H9 (cell line): ENCODE measurements at regions not wholly inside any gene's neighbourhood (a gene's known extent, or its start where the extent isn't known, plus 50 kb on each side); places are given as distances from the start of the nearest gene placed in this dataset.

Source experiments
- DNase-seq: peaks from one replicate; pipeline ENCODE4 v3.0.0-alpha.2; 2017
- H2AFZ ChIP-seq: one replicate; pipeline ENCODE4 v1.6.1; 2013; ENCODE audit warnings: mild to moderate bottlenecking, low read length, control low read depth, moderate library complexity
- H2AK5ac ChIP-seq: 2 replicates; pipeline ENCODE4 v1.6.1; 2013; ENCODE audit warnings: low read length, control low read depth, mixed read lengths; ENCODE audit not compliant: insufficient read length
- H2BK120ac ChIP-seq: one replicate; pipeline ENCODE4 v1.6.1; 2013; ENCODE audit warnings: low read depth, mild to moderate bottlenecking, low read length, control low read depth, inconsistent platforms; ENCODE audit not compliant: poor library complexity, severe bottlenecking
- H2BK12ac ChIP-seq: 2 replicates; pipeline ENCODE4 v1.6.1; 2013; ENCODE audit warnings: low read length, control low read depth, mixed read lengths, low read depth; ENCODE audit not compliant: insufficient read length
- H2BK15ac ChIP-seq: 2 replicates; pipeline ENCODE4 v1.6.1; 2013; ENCODE audit warnings: low read depth, low read length, control low read depth
- H2BK20ac ChIP-seq: one replicate; pipeline ENCODE4 v1.6.1; 2013; ENCODE audit warnings: low read depth, mild to moderate bottlenecking, low read length, control low read depth, inconsistent platforms; ENCODE audit not compliant: poor library complexity, severe bottlenecking
- H2BK5ac ChIP-seq: 2 replicates; pipeline ENCODE4 v1.6.1; 2013; ENCODE audit warnings: low read length, control low read depth, mixed read lengths; ENCODE audit not compliant: insufficient read length
- H3K14ac ChIP-seq: 2 replicates; pipeline ENCODE4 v1.6.1; 2013; ENCODE audit warnings: low read length, control low read depth; ENCODE audit not compliant: insufficient read depth
- H3K18ac ChIP-seq: 2 replicates; pipeline ENCODE4 v1.6.1; 2013; ENCODE audit warnings: low read depth, mild to moderate bottlenecking, mixed read lengths, low read length, control low read depth; ENCODE audit not compliant: insufficient read length
- H3K23ac ChIP-seq: 2 replicates; pipeline ENCODE4 v1.6.1; 2013; ENCODE audit warnings: low read length, control low read depth, mixed read lengths, low read depth; ENCODE audit not compliant: insufficient read length
- H3K23me2 ChIP-seq: 2 replicates; pipeline ENCODE4 v1.6.1; 2013; ENCODE audit warnings: low read depth, mild to moderate bottlenecking, mixed read lengths, low read length, control low read depth; ENCODE audit not compliant: insufficient read length, poor library complexity, severe bottlenecking
- H3K27ac ChIP-seq: 2 replicates; pipeline ENCODE4 v1.5.1; 2013; ENCODE audit warnings: low read length, control low read depth, mixed read lengths, low read depth; ENCODE audit not compliant: insufficient read length
- H3K27me3 ChIP-seq: 2 replicates; pipeline ENCODE4 v1.6.1; 2013; ENCODE audit warnings: low read length, control low read depth, inconsistent platforms; ENCODE audit not compliant: insufficient read depth
- H3K4ac ChIP-seq: 2 replicates; pipeline ENCODE4 v1.6.1; 2013; ENCODE audit warnings: low read depth, mild to moderate bottlenecking, control low read depth, inconsistent platforms, low read length, moderate library complexity
- H3K4me1 ChIP-seq: 2 replicates; pipeline ENCODE4 v1.6.1; 2013; ENCODE audit warnings: low read length, control low read depth, inconsistent platforms; ENCODE audit not compliant: insufficient read depth
- H3K4me2 ChIP-seq: 2 replicates; pipeline ENCODE4 v1.6.1; 2013; ENCODE audit warnings: low read length, control low read depth, mixed read lengths; ENCODE audit not compliant: insufficient read length, insufficient read depth
- H3K56ac ChIP-seq: 2 replicates; pipeline ENCODE4 v1.6.1; 2013; ENCODE audit warnings: low read depth, mild to moderate bottlenecking, mixed read lengths, low read length, control low read depth; ENCODE audit not compliant: insufficient read length
- H3K79me1 ChIP-seq: 2 replicates; pipeline ENCODE4 v1.6.1; 2013; ENCODE audit warnings: low read depth, mild to moderate bottlenecking, moderate library complexity, low read length, control low read depth, inconsistent platforms; ENCODE audit not compliant: insufficient read depth, poor library complexity, severe bottlenecking
- H3K79me2 ChIP-seq: 2 replicates; pipeline ENCODE4 v1.6.1; 2013; ENCODE audit warnings: low read length, control low read depth, inconsistent platforms; ENCODE audit not compliant: insufficient read depth
- H3K9ac ChIP-seq: 2 replicates; pipeline ENCODE4 v1.6.1; 2013; ENCODE audit warnings: low read length, control low read depth, mixed read lengths; ENCODE audit not compliant: insufficient read length; ENCODE audit errors: extremely low read depth
- H3K9me3 ChIP-seq: one replicate; pipeline ENCODE4 v1.6.1; 2013; ENCODE audit warnings: low read depth, low read length, inconsistent platforms; ENCODE audit not compliant: control insufficient read depth
- H3T11ph ChIP-seq: one replicate; pipeline ENCODE4 v1.6.1; 2013; ENCODE audit warnings: mild to moderate bottlenecking, low read length, control low read depth, inconsistent platforms
- H4K20me1 ChIP-seq: one replicate; pipeline ENCODE4 v1.6.1; 2013; ENCODE audit not compliant: control insufficient read depth, insufficient read length, insufficient read depth
- H4K5ac ChIP-seq: 2 replicates; pipeline ENCODE4 v1.6.1; 2013; ENCODE audit warnings: low read depth, mild to moderate bottlenecking, mixed read lengths, low read length, control low read depth; ENCODE audit not compliant: insufficient read length
- H4K8ac ChIP-seq: replicated peaks from 2 replicates; pipeline ENCODE4 v1.6.1; 2013; ENCODE audit warnings: low read length, control low read depth, mixed read lengths, low read depth; ENCODE audit not compliant: insufficient read length
- H4K91ac ChIP-seq: 2 replicates; pipeline ENCODE4 v1.6.1; 2013; ENCODE audit warnings: low read depth, mild to moderate bottlenecking, moderate library complexity, mixed read lengths, low read length, control low read depth; ENCODE audit not compliant: insufficient read length
- H3K27ac Mint-ChIP-seq, 3 experiments: 2 replicates in 2 of 3; 3 replicates in 1 of 3; pipeline ENCODE4 v1.8.0; 2020 to 2021; ENCODE audit warnings: mixed read lengths in 3 of 3, mild to moderate bottlenecking in 1 of 3, moderate library complexity in 1 of 3
- H3K27me3 Mint-ChIP-seq: 2 replicates; pipeline ENCODE4 v1.8.0; 2021; ENCODE audit warnings: low read depth, mild to moderate bottlenecking, moderate library complexity, mixed read lengths
- H3K36me3 Mint-ChIP-seq, 3 experiments: 2 replicates in 2 of 3; 3 replicates in 1 of 3; pipeline ENCODE4 v1.8.0; 2020 to 2021; ENCODE audit warnings: low read depth in 3 of 3, mixed read lengths in 3 of 3; ENCODE audit not compliant: insufficient read depth in 1 of 3
- H3K4me1 Mint-ChIP-seq, 2 experiments: 2 replicates each; pipeline ENCODE4 v1.8.0; 2020; ENCODE audit warnings: mixed read lengths in 2 of 2
- H3K4me3 Mint-ChIP-seq, 2 experiments: 2 replicates in 1 of 2; 3 replicates in 1 of 2; pipeline ENCODE4 v1.8.0; 2020 to 2021; ENCODE audit warnings: mild to moderate bottlenecking in 2 of 2, mixed read lengths in 2 of 2, moderate library complexity in 1 of 2
- H3K9me3 Mint-ChIP-seq, 2 experiments: 2 replicates in 1 of 2; 3 replicates in 1 of 2; pipeline ENCODE4 v1.8.0; 2020; ENCODE audit warnings: mild to moderate bottlenecking in 2 of 2, mixed read lengths in 2 of 2, moderate library complexity in 1 of 2
- CTCF ChIP-seq: fragments of 200-600 bp; sonication (generic); conservative IDR thresholded peaks from 3 replicates; pipeline ENCODE4 v1.8.0; 2021; ENCODE audit warnings: antibody characterized with exemption, mild to moderate bottlenecking
- WGBS: extraction: QIAGEN DNeasy Blood & Tissue Kit; methylation state at CpG from one replicate; pipeline ENCODE4 v1.1.7; 2013; ENCODE audit warnings: missing lambda C conversion rate, low lambda C conversion rate, mixed read lengths; ENCODE audit not compliant: insufficient read length; ENCODE audit errors: extremely low coverage; 5-methylcytosine and 5-hydroxymethylcytosine counted together

DNA sequence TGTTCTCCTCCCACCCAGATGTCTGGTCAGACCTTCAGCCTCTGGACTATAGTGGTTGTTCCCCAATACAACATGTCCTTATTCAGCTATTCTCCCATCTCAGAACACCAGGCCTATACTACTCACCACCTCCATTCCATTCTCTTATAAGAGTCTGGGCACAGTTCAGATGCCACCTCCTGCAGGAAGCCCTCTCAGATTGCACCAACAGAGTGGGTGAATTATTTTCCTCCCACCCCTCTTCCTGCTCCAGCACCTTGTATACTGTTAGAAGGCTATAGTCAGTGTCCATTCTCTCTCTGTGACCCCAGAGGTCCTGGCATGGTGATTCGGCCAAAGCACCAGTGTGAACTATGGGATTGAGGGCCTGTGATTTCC, 204.6 kb downstream of the GLI2 start:
- Mint-ChIP-seq H3K4me3 (no peak overlapping the region), H3K36me3 (peaks cover 5 to 19% (median 17%) of the 10 kb centered on the region in 3 experiments; a peak in 6 of 7 replicates), H3K27ac (no peak overlapping the region), H3K27me3 (peaks cover 1% of the 10 kb centered on the region; the same call in 1 of the 2 replicates), H3K4me1 (peaks cover 13 to 19% of the 10 kb centered on the region in 2 experiments; a peak in 3 of 4 replicates), H3K9me3 (no peaks in the 10 kb centered on the region)
- Histone ChIP-seq H3K56ac (no peak overlapping the region), H4K5ac (no peak overlapping the region), H3K4ac (no peak overlapping the region), H4K8ac (no peak overlapping the region), H2BK5ac (no peak overlapping the region), H3K79me1 (no peaks in the 10 kb centered on the region), H3K4me2 (no peak overlapping the region), H3K18ac (no peak overlapping the region), H2BK12ac (no peak overlapping the region), H3T11ph (no peak overlapping the region), H3K14ac (no peak overlapping the region), H2AK5ac (no peak overlapping the region), H3K9ac (no peak overlapping the region), H3K23me2 (no peaks in the 10 kb centered on the region), H2BK120ac (no peak overlapping the region), H3K27ac (no peak overlapping the region), H2AFZ (no peak overlapping the region), H3K27me3 (no peaks in the 10 kb centered on the region), H3K4me1 (no peaks in the 10 kb centered on the region; the same call in 1 of the 2 replicates), H4K20me1 (no peaks in the 10 kb centered on the region), H3K9me3 (no peaks in the 10 kb centered on the region), H3K79me2 (no peaks in the 10 kb centered on the region; the same call in 1 of the 2 replicates), H2BK20ac (no peak overlapping the region), H2BK15ac (no peak overlapping the region), H4K91ac (no peak overlapping the region), H3K23ac (no peak overlapping the region)
- WGBS: no CpG with 5 or more reads among the region's 1 CpG
- TF ChIP-seq CTCF: no peak
- DNase-seq: no peak
